HAP-1 (cell line): ENCODE measurements at regions not wholly inside any gene's neighbourhood (a gene's known extent, or its start where the extent isn't known, plus 50 kb on each side); places are given as distances from the start of the nearest gene placed in this dataset.
"Not testable (repeated sequence)": the region's sequence is repeated elsewhere in the genome, so short reads cannot be mapped to it uniquely, and the experiment has no call there.

Source experiments
- DNase-seq, 2 experiments: peaks; one replicate each; pipeline ENCODE4 v3.0.0-alpha.2; 2016 to 2020; ENCODE audit warnings: low spot score in 2 of 2
- H3K27me3 ChIP-seq: fragments of 250-450 bp; sonication (Bioruptor Pico); 2 replicates; pipeline ENCODE4 v1.5.1; 2020; ENCODE audit warnings: low read depth, mild to moderate bottlenecking, moderate library complexity
- H3K36me3 ChIP-seq: fragments of 250-450 bp; sonication (Bioruptor Pico); replicated peaks from 2 replicates; pipeline ENCODE4 v1.5.1; 2020; ENCODE audit warnings: mild to moderate bottlenecking
- H3K4me1 ChIP-seq: fragments of 250-450 bp; sonication (Bioruptor Pico); 2 replicates; pipeline ENCODE4 v1.5.1; 2020; ENCODE audit warnings: mild to moderate bottlenecking
- H3K4me3 ChIP-seq: fragments of 250-450 bp; sonication (Bioruptor Pico); 2 replicates; pipeline ENCODE4 v1.5.1; 2020; ENCODE audit warnings: mild to moderate bottlenecking, moderate library complexity
- H3K9me3 ChIP-seq: fragments of 250-450 bp; sonication (Bioruptor Pico); 2 replicates; pipeline ENCODE4 v1.5.1; 2020; ENCODE audit warnings: mild to moderate bottlenecking, moderate library complexity
- in situ Hi-C: fragments of 300-500 bp; cut with MboI; formaldehyde crosslinking; loops from 3 replicates; pipeline ENCODE4 v1.14.3; 2020; ENCODE audit warnings: low sequenced_read_pairs, inconsistent platforms, mixed read lengths

DNA sequence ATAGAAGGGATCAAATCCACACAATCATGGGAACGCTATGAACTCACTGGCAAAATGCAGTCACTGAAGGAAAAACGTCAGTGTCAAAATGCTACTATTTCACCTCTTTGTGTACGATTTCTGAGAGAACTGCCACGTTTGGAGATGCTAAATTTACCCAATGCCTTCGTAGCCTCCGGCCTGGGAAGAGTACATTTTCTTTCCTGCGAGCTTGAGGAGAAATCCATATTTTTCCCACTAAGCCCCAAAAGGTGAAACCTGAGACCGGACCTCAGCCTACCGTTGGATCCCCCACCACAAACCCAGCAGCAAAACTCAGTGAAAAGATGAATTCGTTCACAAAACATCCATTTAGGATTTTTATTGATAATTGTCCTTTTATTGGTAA lies 131.7 kb downstream of the GPX5 start:
- H3K4me1 ChIP-seq: peaks cover 4% of the 10 kb centered on the region
- no peaks in the 10 kb centered on the region for H3K36me3 ChIP-seq
- H3K4me3 ChIP-seq: peak overlapping the region; percentile 54
- DNase-seq: peak; percentile 14 to 27
- H3K27me3 ChIP-seq: no peaks in the 10 kb centered on the region
- H3K9me3 ChIP-seq: no peaks in the 10 kb centered on the region
- in situ Hi-C loops: no loop called here

DNA sequence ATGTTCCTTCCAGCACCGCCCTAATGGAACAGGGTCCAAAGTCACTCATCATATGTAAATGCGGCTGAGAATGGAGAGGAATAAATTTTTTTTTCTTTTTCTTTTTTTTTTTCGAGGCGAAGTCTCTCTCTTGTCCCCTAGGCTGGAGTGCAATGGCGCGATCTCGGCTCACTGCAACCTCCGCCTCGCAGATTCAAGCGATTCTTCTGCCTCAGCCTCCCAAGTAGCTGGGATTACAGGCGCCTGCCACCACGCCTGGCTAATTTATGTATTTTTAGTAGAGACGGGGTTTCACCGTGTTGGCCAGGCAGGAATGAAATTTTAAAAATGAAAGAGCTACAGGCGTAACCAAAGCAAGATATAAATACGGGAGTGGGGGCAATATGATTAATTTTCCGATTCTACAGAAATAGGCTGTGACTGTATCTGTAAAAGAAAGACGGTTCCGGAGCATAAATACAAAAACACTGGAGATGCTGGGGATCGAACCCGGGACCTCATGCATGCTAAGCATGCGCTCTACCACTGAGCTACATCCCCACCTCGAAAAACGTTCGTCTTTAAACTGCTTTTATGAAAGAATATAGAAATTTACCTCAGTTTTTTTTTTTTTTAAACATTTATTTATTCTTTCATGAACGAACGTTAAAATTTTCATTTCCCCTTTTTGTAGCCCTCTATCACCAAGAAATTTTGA lies 132.2 kb downstream of the GPX5 start:
- Histone ChIP-seq H3K4me1 (peaks cover 4% of the 10 kb centered on the region), H3K27me3 (no peaks in the 10 kb centered on the region; the same call in 1 of the 2 replicates), H3K9me3 (no peaks in the 10 kb centered on the region), H3K36me3 (no peaks in the 10 kb centered on the region), H3K4me3 (peak overlapping the region; percentile 54)
- peak; percentile 60 to 74 for DNase-seq
- in situ Hi-C loops: no loop called here

DNA sequence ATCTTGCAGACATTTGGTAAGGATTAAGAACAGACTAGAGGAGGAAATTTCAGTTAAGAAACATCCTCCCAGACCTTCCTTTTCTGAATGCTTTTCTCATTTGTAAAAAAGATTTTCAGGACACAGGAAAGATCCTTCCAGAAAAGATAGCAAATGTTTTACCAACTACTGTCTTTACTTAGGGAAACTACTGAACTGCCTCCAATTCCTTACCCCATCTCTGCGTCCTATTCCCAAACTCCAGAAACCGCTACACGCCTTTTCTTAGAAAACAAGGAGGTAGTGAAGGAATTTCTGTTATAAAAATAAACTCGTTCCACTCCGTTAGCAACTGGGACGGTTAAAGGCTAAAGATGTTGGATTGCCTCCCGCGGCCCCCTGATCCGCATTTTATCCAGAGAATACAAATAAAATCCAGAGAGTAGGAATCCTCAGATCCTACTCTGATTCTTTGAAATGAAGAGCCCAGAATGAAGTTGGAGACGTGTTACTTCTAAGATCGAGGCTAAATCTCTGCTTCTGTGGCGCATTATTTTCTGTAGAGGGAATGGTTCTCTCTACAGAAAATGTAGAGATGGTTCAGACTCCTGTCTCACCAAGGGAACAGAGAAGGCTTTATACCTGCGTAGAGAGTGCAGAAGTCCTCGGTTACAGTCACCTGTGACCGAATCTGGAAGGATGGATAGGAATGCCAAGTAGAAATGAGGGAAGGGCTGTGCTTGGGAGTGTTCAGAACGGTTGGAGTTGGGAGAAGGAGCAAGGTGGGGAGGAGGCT lies 133.0 kb downstream of the GPX5 start:
- Histone ChIP-seq H3K9me3 (no peaks in the 10 kb centered on the region), H3K4me3 (peak overlapping the region; percentile 54), H3K27me3 (no peaks in the 10 kb centered on the region; the same call in 1 of the 2 replicates), H3K36me3 (no peaks in the 10 kb centered on the region), H3K4me1 (peaks cover 4% of the 10 kb centered on the region)
- in situ Hi-C loops: no loop called here
- DNase-seq: peak in 1 of 2 experiments; percentile 28

DNA sequence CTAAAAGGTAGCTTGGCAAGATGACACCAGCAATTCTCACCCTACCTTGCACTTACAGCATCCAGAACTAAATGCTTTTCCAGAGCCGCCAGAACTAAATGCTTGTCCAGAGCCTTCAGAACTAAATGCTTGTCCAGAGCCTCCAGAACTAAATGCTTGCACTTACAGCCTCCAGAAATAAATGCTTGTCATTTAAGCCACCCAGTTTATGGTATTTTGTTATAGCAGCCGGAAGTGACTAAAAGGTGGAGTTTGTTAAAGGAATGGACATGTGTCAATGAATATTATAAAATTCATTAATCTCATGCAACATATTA lies 133.5 kb downstream of the GPX5 start:
- H3K9me3 ChIP-seq: no peaks in the 10 kb centered on the region
- H3K27me3 ChIP-seq: no peaks in the 10 kb centered on the region; the same call in 1 of the 2 replicates
- H3K36me3 ChIP-seq: no peaks in the 10 kb centered on the region
- DNase-seq: no peak
- H3K4me3 ChIP-seq: peak overlapping the region; percentile 54
- in situ Hi-C loops: no loop called here
- H3K4me1 ChIP-seq: peaks cover 4% of the 10 kb centered on the region

DNA sequence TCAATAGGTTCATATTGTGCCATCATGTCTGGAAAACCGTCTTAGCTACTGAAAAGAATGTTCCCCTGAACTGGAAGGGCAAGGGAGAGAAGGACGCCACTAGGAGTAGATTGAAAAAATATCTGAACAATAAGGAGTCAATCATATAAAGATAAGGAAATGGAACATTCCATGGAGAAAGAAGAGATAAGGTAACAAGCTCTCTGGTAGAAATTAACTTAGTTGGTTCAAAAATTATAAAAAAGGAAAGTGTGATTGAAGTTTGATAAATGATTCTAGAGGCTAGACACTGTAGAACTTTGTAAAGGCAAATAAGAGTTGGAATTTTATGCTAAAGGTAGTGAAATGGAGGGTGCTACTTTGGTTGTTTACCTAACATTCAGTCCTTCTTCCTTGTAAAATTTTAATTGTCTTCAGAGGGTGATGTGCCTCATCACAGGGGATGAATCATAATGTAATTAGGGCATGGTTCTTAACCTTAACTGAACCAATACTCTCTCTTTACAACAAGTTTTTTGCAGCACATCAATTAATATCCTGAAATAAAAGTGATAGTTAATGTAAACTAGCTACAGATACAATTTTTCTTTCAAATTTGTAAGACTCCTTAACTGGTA lies 135.5 kb downstream of the GPX5 start:
- H3K4me3 ChIP-seq: no peak overlapping the region
- DNase-seq: no peak
- H3K9me3 ChIP-seq: no peaks in the 10 kb centered on the region
- peaks cover 4% of the 10 kb centered on the region for H3K4me1 ChIP-seq
- H3K36me3 ChIP-seq: no peaks in the 10 kb centered on the region
- no peaks in the 10 kb centered on the region; the same call in 1 of the 2 replicates for H3K27me3 ChIP-seq
- in situ Hi-C loops: no loop called here

DNA sequence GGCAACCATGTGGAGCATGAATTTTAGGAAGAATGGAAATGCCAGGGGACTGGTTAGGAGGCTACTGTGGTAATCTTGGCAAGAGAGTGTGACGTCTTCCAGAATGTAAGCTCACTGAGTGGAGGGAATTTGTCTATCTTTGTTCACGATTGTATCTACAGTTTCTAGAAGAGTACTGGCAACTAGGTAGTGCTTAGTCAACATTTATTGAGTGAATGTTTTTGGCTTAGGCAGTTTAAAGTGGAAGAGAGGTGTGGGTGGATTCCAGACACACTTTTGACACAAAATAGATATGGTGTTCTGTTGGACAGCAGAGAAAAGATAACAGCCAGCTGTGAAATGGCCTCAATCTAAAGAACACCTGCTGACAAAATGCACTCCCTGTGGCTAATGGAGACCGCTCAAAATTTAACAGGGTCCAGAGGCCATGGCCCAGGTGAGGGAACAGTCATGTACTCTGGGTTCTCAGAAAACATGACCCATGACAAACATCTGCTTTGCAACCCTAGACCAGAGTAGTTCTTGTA lies 139.3 kb downstream of the GPX5 start:
- Histone ChIP-seq H3K4me1 (no peaks in the 10 kb centered on the region), H3K9me3 (no peaks in the 10 kb centered on the region), H3K4me3 (no peak overlapping the region), H3K36me3 (no peaks in the 10 kb centered on the region), H3K27me3 (no peaks in the 10 kb centered on the region; the same call in 1 of the 2 replicates)
- in situ Hi-C loops: no loop called here
- no peak for DNase-seq

DNA sequence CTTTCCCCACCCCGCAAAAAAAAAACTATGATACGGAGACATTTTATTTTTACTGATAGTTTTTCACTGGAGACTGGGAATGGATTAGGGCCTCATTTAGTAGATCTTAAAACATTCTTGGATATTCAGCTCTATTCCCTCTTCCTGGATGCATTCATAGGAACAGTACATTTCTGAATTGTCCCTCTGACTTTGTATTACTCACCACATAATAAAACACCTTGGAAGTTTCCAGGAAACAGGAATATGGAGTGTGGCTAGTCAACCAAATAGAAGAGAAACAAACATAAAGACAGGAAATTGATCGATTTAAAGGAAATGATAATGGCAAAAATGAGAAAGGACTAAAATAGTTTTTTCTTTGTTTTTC lies 147.7 kb downstream of the GPX5 start:
- Histone ChIP-seq H3K36me3 (no peaks in the 10 kb centered on the region), H3K9me3 (no peaks in the 10 kb centered on the region), H3K4me1 (peaks cover 5% of the 10 kb centered on the region), H3K4me3 (peak overlapping the region; percentile 39), H3K27me3 (no peaks in the 10 kb centered on the region)
- no peak for DNase-seq
- in situ Hi-C loops: no loop called here

DNA sequence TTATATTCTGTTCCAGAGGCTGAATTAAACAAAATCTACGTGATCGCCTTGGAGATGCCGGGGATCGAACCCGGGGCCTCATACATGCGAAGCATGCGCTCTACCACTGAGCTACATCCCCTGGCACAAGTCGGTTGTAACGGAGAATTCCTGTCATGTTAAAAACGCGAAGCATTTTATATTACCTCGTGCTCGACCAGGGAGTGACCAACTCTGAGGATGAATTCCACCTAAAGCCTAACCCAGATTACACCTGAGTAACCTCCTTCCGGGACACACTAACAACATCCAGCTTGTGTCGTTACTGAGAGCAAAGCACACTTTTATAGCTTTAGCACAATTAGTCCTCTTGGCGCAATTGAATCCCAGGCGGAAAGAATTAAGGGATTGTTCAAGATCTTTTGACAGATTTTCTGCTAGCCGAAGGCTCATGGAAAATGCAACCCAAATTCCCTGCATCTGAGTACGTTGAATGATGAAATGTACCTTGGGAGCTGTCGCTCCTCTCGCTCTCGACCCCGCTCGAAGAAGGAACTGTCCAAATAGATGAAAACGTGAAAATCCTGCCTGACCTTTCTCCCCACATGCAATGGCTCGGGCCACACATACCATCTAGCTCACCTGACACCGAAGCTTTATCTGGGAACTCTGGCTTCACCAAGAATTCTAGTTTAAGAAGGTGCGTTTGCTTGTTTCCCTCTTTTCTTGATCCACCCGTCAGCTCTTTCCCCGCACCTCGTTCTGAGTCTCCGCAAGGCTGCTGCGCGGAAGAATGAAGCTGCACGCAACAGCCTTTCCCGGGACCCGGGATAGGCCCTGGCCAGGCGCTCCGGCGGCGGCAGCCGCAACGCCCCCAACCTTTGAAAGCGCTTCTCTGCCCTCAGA lies 148.3 kb downstream of the GPX5 start:
- Histone ChIP-seq H3K9me3 (no peaks in the 10 kb centered on the region), H3K27me3 (no peaks in the 10 kb centered on the region), H3K36me3 (no peaks in the 10 kb centered on the region), H3K4me1 (peaks cover 5% of the 10 kb centered on the region), H3K4me3 (peak overlapping the region; percentile 39)
- peak; percentile 74 to 83 for DNase-seq
- in situ Hi-C loops: no loop called here

DNA sequence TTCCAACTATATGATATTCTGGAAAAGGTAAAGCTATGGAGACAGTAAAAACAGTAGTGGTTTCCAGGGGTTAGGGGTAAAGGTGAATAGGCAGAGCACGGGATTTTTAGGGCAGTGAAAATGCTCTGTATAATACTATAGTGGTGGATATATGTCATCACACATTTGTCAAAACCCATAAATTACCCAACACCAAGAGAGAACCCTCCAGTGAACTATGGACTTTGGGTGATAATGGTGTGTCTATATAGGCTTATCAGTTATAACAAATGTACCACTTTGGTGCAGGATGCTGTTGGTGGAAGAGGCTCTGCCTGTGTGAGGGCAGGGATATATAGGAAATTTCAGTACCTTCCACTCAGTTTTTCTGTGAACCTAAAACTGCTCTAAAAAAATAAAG lies 149.9 kb downstream of the GPX5 start:
- Histone ChIP-seq H3K9me3 (no peaks in the 10 kb centered on the region), H3K36me3 (no peaks in the 10 kb centered on the region), H3K27me3 (peaks cover 3% of the 10 kb centered on the region; the same call in 1 of the 2 replicates), H3K4me3 (no peak overlapping the region), H3K4me1 (peaks cover 5% of the 10 kb centered on the region)
- in situ Hi-C loops: no loop called here
- no peak for DNase-seq

DNA sequence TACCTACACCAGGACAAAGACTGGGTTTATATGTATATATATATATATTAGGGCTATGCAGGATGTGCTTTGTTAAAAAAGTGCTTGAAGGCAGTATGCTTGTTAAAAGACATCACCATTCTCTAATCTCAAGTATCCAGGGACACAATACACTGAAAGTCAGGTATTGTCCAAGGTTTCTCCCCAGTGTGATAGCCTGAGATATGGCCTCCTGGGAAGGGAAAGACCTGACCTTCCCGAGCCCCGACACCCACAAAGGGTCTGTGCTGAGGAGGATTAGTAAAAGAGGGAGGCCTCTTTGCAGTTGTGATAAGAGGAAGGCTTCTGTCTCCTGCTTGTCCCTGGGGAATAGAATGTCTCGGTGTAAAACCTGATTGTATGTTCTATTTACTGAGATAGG lies 156.9 kb downstream of the GPX5 start:
- H3K4me3 ChIP-seq: no peak overlapping the region
- H3K4me1 ChIP-seq: no peaks in the 10 kb centered on the region; the same call in 1 of the 2 replicates
- H3K36me3 ChIP-seq: no peaks in the 10 kb centered on the region
- H3K9me3 ChIP-seq: no peaks in the 10 kb centered on the region
- in situ Hi-C loops: loop anchor here (10.0 kb wide), 1 partner anchor 332 kb away; no protein-coding TSS in a partner anchor
- peaks cover 3% of the 10 kb centered on the region; the same call in 1 of the 2 replicates for H3K27me3 ChIP-seq
- no peak for DNase-seq

DNA sequence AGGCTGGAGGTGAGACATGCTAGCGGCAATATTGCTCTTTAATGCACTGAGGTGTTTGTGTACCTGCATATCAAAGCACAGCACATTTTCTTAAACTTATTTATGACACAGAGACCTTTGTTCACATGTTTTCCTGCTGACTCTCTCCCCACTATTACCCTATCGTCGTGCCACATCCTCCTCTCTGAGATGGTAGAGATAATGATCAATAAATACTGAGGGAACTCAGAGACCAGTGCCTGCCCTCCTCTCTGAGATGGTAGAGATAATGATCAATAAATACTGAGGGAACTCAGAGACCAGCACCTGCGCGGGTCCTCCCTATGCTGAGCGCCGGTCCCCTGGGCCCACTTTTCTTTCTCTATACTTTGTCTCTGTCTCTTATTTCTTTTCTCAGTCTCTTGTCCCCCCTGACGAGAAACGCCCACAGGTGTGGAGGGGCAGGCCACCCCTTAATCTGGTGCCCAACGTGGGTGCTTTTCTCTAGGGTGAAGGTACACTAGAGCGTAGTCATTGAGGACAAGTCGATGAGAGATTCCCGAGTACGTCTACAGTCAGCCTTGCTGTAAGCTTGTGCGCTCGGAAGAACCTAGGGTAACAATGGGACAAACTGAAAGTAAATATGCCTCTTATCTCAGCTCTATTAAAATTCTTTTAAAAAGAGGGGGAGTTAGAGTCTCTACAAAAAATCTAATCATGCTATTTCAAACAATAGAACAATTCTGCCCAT lies 157.4 kb downstream of the GPX5 start:
- H3K9me3 ChIP-seq, H3K27me3 ChIP-seq, H3K4me1 ChIP-seq, H3K4me3 ChIP-seq, H3K36me3 ChIP-seq, DNase-seq: not testable (repeated sequence)
- in situ Hi-C loops: loop anchor here (10.0 kb wide), 1 partner anchor 332 kb away; no protein-coding TSS in a partner anchor

DNA sequence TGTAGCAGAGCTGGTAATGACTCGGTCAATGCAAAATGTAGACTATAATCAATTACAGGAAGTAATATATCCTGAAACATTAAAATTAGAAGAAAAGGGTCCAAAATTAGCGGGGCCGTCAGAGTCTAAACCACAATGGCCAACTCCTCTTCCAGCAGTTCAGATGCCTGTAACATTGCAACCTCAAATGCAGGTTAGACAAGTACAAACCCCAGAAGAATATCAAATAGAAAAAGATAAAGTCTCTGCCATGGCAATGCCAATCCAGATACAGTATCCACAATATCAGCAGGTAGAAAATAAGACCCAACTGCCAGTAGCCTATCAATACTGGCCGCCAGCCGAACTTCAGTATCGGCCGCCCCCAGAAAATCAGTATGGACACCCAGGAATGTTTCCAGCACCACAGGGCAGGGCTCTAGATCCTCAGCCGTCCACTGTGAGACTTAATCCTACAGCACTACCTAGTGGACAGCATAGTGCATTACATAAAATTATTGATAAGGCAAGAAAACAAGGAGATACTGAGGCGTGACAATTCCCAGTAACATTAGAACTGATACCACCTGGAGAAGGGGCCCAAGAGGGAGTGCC lies 158.4 kb downstream of the GPX5 start:
- H3K4me3 ChIP-seq: no peak overlapping the region
- in situ Hi-C loops: loop anchor here (10.0 kb wide), 1 partner anchor 331 kb away; no protein-coding TSS in a partner anchor

More for the DNA sequence above, 158.4 kb downstream of the GPX5 start:
- DNase-seq: peak; percentile 48 to 62
- Histone ChIP-seq H3K27me3 (peaks cover 3% of the 10 kb centered on the region; the same call in 1 of the 2 replicates), H3K9me3 (no peaks in the 10 kb centered on the region), H3K36me3 (no peaks in the 10 kb centered on the region), H3K4me1 (no peaks in the 10 kb centered on the region; the same call in 1 of the 2 replicates)
